HCT116 (cell line): ENCODE measurements at regions not wholly inside any gene's neighbourhood (a gene's known extent, or its start where the extent isn't known, plus 50 kb on each side); places are given as distances from the start of the nearest gene placed in this dataset.

Experiments
- ATAC-seq: fragments of 200-7000 bp; cut with Tn5 transposase; 2 replicates; pipeline ENCODE4 v1.9.1; 2020; ENCODE audit warnings: mild to moderate bottlenecking, moderate library complexity
- BruUV-seq: library from RNA; stranded (reverse); fragments of 400-500 nt; replicated peaks from 2 replicates; lab custom pipeline; 2021; lab: Mats Ljungman, UMichigan
- CTCF ChIA-PET: fragments of 300-600 bp; sonication (Branson Sonifier 250); formaldehyde crosslinking; loops from one replicate; lab custom pipeline; 2021; ENCODE audit warnings: antibody characterized with exemption; lab: Charles Lee
- POLR2A ChIA-PET: fragments of 300-600, 350-600 bp; sonication (Branson Sonifier 250); formaldehyde crosslinking; loops from one replicate; lab custom pipeline; 2021; ENCODE audit warnings: antibody characterized with exemption; lab: Charles Lee
- RAD21 ChIA-PET, 2 experiments: fragments of 300-600 bp; sonication (Branson Sonifier 250); formaldehyde crosslinking; loops; one replicate each; lab custom pipeline; 2023; ENCODE audit warnings: low total read pairs in 2 of 2; ENCODE audit not compliant: uncharacterized antibody in 2 of 2, unreplicated experiment in 2 of 2, low non-redundant PET in 1 of 2; lab: Charles Lee
- DNase-seq: peaks from one replicate; pipeline ENCODE4 v3.0.0-alpha.2; 2010; ENCODE audit warnings: low read depth, low spot score
- H2AFZ ChIP-seq: fragments of 200-600 bp; shearing (Covaris generic), sonication (generic); 2 replicates; pipeline ENCODE4 v1.6.1; 2017; ENCODE audit warnings: low read depth, mixed run types, mixed read lengths, antibody characterized with exemption, low read length; ENCODE audit not compliant: poor library complexity, severe bottlenecking
- H3K27ac ChIP-seq: 2 replicates; pipeline ENCODE4 v1.5.1; 2012; ENCODE audit warnings: low read depth, low read length
- H3K27me3 ChIP-seq: fragments of 200-600 bp; sonication (generic); 2 replicates; pipeline ENCODE4 v1.6.1; 2016; ENCODE audit warnings: mixed run types, low read length, mixed read lengths; ENCODE audit not compliant: insufficient read depth
- H3K36me3 ChIP-seq, 2 experiments: fragments of 200-500 bp in 1 of 2; fragments of 200-600 bp in 1 of 2; sonication (Bioruptor generic) in 1 of 2; sonication (generic) in 1 of 2; 2 replicates each; pipeline versions ENCODE4 v1.5.1 to v1.6.1; 2014 to 2016; ENCODE audit warnings: low read length in 2 of 2, inconsistent platforms in 1 of 2, mixed read lengths in 1 of 2, mixed run types in 1 of 2; ENCODE audit not compliant: insufficient read depth in 2 of 2, control insufficient read depth in 1 of 2
- H3K4me1 ChIP-seq, 2 experiments: fragments of 200-600 bp in 1 of 2; sonication (generic) in 1 of 2; 2 replicates each; pipeline versions ENCODE4 v1.5.1 to v1.6.1; 2012 to 2017; ENCODE audit warnings: low read length in 2 of 2, inconsistent platforms in 1 of 2, mild to moderate bottlenecking in 1 of 2, mixed read lengths in 1 of 2, mixed run types in 1 of 2, moderate library complexity in 1 of 2; ENCODE audit not compliant: insufficient read depth in 2 of 2, control insufficient read depth in 1 of 2
- H3K4me2 ChIP-seq: fragments of 200-600 bp; sonication (generic); 2 replicates; pipeline ENCODE4 v1.6.1; 2017; ENCODE audit warnings: mixed run types, low read length, mixed read lengths
- H3K4me3 ChIP-seq, 2 experiments: fragments of 200-600 bp in 1 of 2; sonication (generic) in 1 of 2; replicated peaks in 1 of 2; 2 replicates each; pipeline ENCODE4 v1.5.1; 2011 to 2016; ENCODE audit warnings: low read length in 2 of 2, control low read depth in 1 of 2, low read depth in 1 of 2, mild to moderate bottlenecking in 1 of 2, mixed read lengths in 1 of 2, mixed run types in 1 of 2
- H3K79me2 ChIP-seq: fragments of 200-600 bp; sonication (generic); 2 replicates; pipeline ENCODE4 v1.6.1; 2017; ENCODE audit warnings: mild to moderate bottlenecking, mixed run types, low read length, moderate library complexity, mixed read lengths; ENCODE audit not compliant: insufficient read depth
- H3K9ac ChIP-seq: fragments of 200-600 bp; sonication (generic); 2 replicates; pipeline ENCODE4 v1.6.1; 2016; ENCODE audit warnings: low read length, mixed read lengths
- H3K9me2 ChIP-seq: fragments of 200-600 bp; sonication (generic), shearing (Covaris generic); 2 replicates; pipeline ENCODE4 v1.6.1; 2017; ENCODE audit warnings: mixed run types, mild to moderate bottlenecking, moderate library complexity; ENCODE audit not compliant: insufficient read depth
- H3K9me3 ChIP-seq, 2 experiments: fragments of 200-500 bp in 1 of 2; fragments of 200-600 bp in 1 of 2; sonication (Bioruptor generic) in 1 of 2; sonication (generic) in 1 of 2; 2 replicates each; pipeline ENCODE4 v1.6.1; 2014 to 2017; ENCODE audit warnings: low read length in 2 of 2, mixed read lengths in 2 of 2, inconsistent platforms in 1 of 2, low read depth in 1 of 2, mild to moderate bottlenecking in 1 of 2, mixed run types in 1 of 2, moderate library complexity in 1 of 2; ENCODE audit not compliant: control insufficient read depth in 1 of 2, insufficient read depth in 1 of 2
- H4K20me1 ChIP-seq: fragments of 200-600 bp; sonication (generic), shearing (Covaris generic); 2 replicates; pipeline ENCODE4 v1.6.1; 2017; ENCODE audit warnings: mixed run types, mild to moderate bottlenecking, moderate library complexity; ENCODE audit not compliant: insufficient read depth
- CBX3 ChIP-seq: IDR thresholded peaks from 2 replicates; pipeline ENCODE4 v1.6.1; 2012; ENCODE audit warnings: low read depth
- EGR1 ChIP-seq: IDR thresholded peaks from 2 replicates; pipeline ENCODE4 v1.6.1; 2012; ENCODE audit warnings: low read depth
- EZH2phosphoT487 ChIP-seq: fragments of 200-600 bp; IDR thresholded peaks from 2 replicates; pipeline ENCODE4 v1.6.1; 2018; ENCODE audit warnings: antibody characterized with exemption, borderline replicate concordance
- FOSL1 ChIP-seq: IDR thresholded peaks from 2 replicates; pipeline ENCODE4 v1.6.1; 2012; ENCODE audit warnings: low read depth
- JUND ChIP-seq: IDR thresholded peaks from 2 replicates; pipeline ENCODE4 v1.6.1; 2012
- RAD21 ChIP-seq: IDR thresholded peaks from 2 replicates; pipeline ENCODE4 v1.6.1; 2012; ENCODE audit warnings: low read depth, mild to moderate bottlenecking
- SIN3A ChIP-seq: IDR thresholded peaks from 2 replicates; pipeline ENCODE4 v1.6.1; 2012; ENCODE audit warnings: low read depth
- SP1 ChIP-seq: IDR thresholded peaks from 2 replicates; pipeline ENCODE4 v1.6.1; 2012; ENCODE audit warnings: low read depth
- SRF ChIP-seq: IDR thresholded peaks from 2 replicates; pipeline ENCODE4 v1.6.1; 2012; ENCODE audit warnings: low read depth
- TCF7L2 ChIP-seq: IDR thresholded peaks from 2 replicates; pipeline ENCODE4 v1.7.0; 2011; ENCODE audit warnings: borderline replicate concordance, inconsistent platforms; ENCODE audit not compliant: insufficient read depth, insufficient read length; ENCODE audit errors: extremely low read depth
- ZFX ChIP-seq: fragments of 450-650 bp; IDR thresholded peaks from 2 replicates; pipeline ENCODE4 v1.6.1; 2017
- ZNF274 ChIP-seq: fragments of 200-500 bp; sonication (Bioruptor generic); IDR thresholded peaks from 2 replicates; pipeline ENCODE4 v1.6.1; 2014; ENCODE audit warnings: mild to moderate bottlenecking, low read depth, low read length, inconsistent platforms
- intact Hi-C: fragments of 100-400 bp; cut with micrococcal nuclease; formaldehyde crosslinking; loops from 2 replicates; pipeline ENCODE4 v1.10.0; 2022
- TF ChIP-seq, protein P1 (sequence below), 3 experiments: fragments of 200-600 bp in 1 of 3; sonication (generic) in 1 of 3; IDR thresholded peaks in 2 of 3; conservative IDR thresholded peaks in 1 of 3; 2 replicates each; pipeline ENCODE4 v1.5.1; 2012 to 2017; ENCODE audit warnings: low read depth in 2 of 3, low read length in 2 of 3, antibody characterized with exemption in 1 of 3, borderline replicate concordance in 1 of 3, control low read depth in 1 of 3, mild to moderate bottlenecking in 1 of 3, mixed read lengths in 1 of 3, mixed run types in 1 of 3, moderate library complexity in 1 of 3; ENCODE audit not compliant: insufficient read depth in 1 of 3
- TF ChIP-seq, protein P2 (sequence below): IDR thresholded peaks from 2 replicates; pipeline ENCODE4 v1.6.1; 2012
- TF ChIP-seq, protein P3 (sequence below): IDR thresholded peaks from 2 replicates; pipeline ENCODE4 v1.6.1; 2012; ENCODE audit warnings: low read depth
- TF ChIP-seq, protein P4 (sequence below): IDR thresholded peaks from 2 replicates; pipeline ENCODE4 v1.6.1; 2011; ENCODE audit warnings: mild to moderate bottlenecking, low read length, moderate library complexity; ENCODE audit not compliant: insufficient replicate concordance; ENCODE audit errors: extremely low read depth

DNA sequence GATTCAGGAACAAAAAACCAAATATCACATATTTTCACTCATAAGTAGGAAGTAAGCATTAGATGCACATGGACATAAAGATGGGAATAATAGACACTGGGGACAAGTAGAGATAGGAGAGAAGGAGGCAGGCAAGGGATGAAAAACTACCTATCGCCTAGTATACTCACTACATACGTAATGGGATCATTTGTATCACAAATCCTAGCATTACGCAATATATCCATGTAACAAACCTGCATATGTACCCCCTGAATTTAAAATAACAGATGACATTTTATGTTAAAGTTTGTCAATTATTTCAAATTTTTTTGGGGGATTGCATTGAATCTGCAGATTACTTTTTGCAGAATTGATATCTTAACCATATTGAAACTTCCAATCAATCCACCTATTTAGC lies 660.5 kb upstream of the MAN1A1 start:
- RAD21 ChIA-PET: no interaction called here

More for the DNA sequence above, 660.5 kb upstream of the MAN1A1 start:
- H3K9me3 ChIP-seq: no peaks in the 10 kb centered on the region
- no peaks in the 10 kb centered on the region for H3K36me3 ChIP-seq
- no peaks in the 10 kb centered on the region; the same call in 1 of the 2 replicates for H3K9me2 ChIP-seq
- no TSS peak for BruUV-seq
- intact Hi-C loops: no loop called here
- no peak overlapping the region for H3K9ac ChIP-seq
- no peak overlapping the region for H3K4me3 ChIP-seq
- H2AFZ ChIP-seq: no peak overlapping the region
- no peak for ATAC-seq
- no peak overlapping the region for H3K27ac ChIP-seq
- ChIA-PET POLR2A (no interaction called here), CTCF (no interaction called here)
- no peak for DNase-seq
- H3K79me2 ChIP-seq: no peaks in the 10 kb centered on the region
- TF ChIP-seq ZFX (no peak), ZNF274 (no peak), EZH2phosphoT487 (no peak), JUND (no peak), SP1 (no peak), TCF7L2 (no peak), CBX3 (no peak), RAD21 (no peak), EGR1 (no peak), FOSL1 (no peak), SIN3A (no peak), SRF (no peak)
- TF ChIP-seq, protein P1, sequence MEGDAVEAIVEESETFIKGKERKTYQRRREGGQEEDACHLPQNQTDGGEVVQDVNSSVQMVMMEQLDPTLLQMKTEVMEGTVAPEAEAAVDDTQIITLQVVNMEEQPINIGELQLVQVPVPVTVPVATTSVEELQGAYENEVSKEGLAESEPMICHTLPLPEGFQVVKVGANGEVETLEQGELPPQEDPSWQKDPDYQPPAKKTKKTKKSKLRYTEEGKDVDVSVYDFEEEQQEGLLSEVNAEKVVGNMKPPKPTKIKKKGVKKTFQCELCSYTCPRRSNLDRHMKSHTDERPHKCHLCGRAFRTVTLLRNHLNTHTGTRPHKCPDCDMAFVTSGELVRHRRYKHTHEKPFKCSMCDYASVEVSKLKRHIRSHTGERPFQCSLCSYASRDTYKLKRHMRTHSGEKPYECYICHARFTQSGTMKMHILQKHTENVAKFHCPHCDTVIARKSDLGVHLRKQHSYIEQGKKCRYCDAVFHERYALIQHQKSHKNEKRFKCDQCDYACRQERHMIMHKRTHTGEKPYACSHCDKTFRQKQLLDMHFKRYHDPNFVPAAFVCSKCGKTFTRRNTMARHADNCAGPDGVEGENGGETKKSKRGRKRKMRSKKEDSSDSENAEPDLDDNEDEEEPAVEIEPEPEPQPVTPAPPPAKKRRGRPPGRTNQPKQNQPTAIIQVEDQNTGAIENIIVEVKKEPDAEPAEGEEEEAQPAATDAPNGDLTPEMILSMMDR (IDR thresholded peaks at IDR 0.05 in 2 of 3, conservative IDR thresholded peaks at IDR 0.05 in 1 of 3; ENCODE audit: borderline replicate concordance in 1 of 3, insufficient read depth in 1 of 3, low read depth in 2 of 3, low read length in 2 of 3): no peak
- TF ChIP-seq, protein P2, sequence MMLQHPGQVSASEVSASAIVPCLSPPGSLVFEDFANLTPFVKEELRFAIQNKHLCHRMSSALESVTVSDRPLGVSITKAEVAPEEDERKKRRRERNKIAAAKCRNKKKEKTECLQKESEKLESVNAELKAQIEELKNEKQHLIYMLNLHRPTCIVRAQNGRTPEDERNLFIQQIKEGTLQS: no peak
- TF ChIP-seq, protein P3, sequence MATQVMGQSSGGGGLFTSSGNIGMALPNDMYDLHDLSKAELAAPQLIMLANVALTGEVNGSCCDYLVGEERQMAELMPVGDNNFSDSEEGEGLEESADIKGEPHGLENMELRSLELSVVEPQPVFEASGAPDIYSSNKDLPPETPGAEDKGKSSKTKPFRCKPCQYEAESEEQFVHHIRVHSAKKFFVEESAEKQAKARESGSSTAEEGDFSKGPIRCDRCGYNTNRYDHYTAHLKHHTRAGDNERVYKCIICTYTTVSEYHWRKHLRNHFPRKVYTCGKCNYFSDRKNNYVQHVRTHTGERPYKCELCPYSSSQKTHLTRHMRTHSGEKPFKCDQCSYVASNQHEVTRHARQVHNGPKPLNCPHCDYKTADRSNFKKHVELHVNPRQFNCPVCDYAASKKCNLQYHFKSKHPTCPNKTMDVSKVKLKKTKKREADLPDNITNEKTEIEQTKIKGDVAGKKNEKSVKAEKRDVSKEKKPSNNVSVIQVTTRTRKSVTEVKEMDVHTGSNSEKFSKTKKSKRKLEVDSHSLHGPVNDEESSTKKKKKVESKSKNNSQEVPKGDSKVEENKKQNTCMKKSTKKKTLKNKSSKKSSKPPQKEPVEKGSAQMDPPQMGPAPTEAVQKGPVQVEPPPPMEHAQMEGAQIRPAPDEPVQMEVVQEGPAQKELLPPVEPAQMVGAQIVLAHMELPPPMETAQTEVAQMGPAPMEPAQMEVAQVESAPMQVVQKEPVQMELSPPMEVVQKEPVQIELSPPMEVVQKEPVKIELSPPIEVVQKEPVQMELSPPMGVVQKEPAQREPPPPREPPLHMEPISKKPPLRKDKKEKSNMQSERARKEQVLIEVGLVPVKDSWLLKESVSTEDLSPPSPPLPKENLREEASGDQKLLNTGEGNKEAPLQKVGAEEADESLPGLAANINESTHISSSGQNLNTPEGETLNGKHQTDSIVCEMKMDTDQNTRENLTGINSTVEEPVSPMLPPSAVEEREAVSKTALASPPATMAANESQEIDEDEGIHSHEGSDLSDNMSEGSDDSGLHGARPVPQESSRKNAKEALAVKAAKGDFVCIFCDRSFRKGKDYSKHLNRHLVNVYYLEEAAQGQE: no peak
- TF ChIP-seq, protein P4, sequence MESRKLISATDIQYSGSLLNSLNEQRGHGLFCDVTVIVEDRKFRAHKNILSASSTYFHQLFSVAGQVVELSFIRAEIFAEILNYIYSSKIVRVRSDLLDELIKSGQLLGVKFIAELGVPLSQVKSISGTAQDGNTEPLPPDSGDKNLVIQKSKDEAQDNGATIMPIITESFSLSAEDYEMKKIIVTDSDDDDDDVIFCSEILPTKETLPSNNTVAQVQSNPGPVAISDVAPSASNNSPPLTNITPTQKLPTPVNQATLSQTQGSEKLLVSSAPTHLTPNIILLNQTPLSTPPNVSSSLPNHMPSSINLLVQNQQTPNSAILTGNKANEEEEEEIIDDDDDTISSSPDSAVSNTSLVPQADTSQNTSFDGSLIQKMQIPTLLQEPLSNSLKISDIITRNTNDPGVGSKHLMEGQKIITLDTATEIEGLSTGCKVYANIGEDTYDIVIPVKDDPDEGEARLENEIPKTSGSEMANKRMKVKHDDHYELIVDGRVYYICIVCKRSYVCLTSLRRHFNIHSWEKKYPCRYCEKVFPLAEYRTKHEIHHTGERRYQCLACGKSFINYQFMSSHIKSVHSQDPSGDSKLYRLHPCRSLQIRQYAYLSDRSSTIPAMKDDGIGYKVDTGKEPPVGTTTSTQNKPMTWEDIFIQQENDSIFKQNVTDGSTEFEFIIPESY: no peak
- no peaks in the 10 kb centered on the region for H4K20me1 ChIP-seq
- H3K4me1 ChIP-seq: no peaks in the 10 kb centered on the region
- H3K4me2 ChIP-seq: no peak overlapping the region
- no peaks in the 10 kb centered on the region for H3K27me3 ChIP-seq
